HG02610 (cell line): ENCODE measurements at regions not wholly inside any gene's neighbourhood (a gene's known extent, or its start where the extent isn't known, plus 50 kb on each side); places are given as distances from the start of the nearest gene placed in this dataset.
"Not testable (repeated sequence)": the region's sequence is repeated elsewhere in the genome, so short reads cannot be mapped to it uniquely, and the experiment has no call there.

Source experiments
- ATAC-seq: cut with Tn5 transposase; IDR thresholded peaks from one replicate; pipeline ENCODE4 v1.9.1; 2021; ENCODE audit warnings: mild to moderate bottlenecking, moderate library complexity; ENCODE audit not compliant: unreplicated experiment

DNA sequence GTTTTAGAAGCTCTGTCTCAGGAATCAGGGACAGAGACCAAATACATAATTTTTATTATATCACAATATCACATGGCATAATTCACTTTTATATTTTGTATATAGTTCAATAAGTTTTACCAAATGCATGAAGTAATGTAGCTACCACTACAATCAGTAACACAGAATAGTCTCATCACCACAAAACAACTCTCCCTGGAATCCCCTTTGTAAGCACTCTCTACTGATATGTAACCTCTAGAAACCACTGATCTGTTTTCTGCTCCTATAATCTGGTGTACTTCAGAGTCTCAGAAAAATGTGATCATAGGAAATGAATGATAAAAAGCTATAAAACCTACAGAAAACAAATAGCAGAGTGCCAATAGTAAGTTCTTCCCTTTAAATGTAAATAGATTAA is 1465.9 kb downstream of the SPATA31A7 start:
- ATAC-seq: not testable (repeated sequence)

DNA sequence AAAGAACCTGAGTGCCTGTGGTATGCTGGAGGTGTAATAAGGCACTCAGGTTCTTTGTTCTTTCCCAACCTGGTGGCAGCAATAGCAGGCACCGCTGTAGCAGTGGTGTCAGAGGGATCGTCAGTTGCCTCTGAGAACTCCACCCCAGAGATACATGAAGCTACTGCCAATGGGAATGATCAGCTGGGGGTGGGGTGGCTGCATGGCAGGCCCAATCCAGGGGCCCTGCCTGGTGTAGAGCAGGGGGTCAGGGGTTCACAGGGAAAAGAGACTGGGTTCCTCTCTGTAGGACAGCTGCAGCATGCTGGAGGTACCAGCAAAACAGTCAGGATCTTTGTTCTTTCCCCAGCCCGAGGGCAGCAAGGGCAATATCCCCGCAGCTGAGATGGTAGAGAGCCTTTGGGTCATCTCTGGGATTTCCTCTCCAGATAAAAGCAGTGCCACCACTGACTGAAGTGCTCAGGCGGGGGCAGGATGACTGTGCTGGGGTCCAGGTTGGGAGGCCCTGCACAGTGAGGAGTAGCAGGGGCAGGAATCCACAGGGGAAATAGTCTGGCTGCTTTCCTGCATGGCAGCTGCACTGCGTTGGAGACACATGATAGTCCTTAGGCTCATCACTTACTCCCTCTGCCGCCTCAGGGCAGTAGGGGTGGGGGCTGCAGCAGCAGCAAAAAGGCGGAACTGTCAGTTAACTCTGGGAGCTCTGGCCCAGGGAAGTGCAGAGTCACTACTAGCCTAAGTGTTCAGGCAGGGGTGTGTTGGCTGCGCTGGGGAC is 1473.1 kb downstream of the SPATA31A7 start:
- not testable (repeated sequence) for ATAC-seq

DNA sequence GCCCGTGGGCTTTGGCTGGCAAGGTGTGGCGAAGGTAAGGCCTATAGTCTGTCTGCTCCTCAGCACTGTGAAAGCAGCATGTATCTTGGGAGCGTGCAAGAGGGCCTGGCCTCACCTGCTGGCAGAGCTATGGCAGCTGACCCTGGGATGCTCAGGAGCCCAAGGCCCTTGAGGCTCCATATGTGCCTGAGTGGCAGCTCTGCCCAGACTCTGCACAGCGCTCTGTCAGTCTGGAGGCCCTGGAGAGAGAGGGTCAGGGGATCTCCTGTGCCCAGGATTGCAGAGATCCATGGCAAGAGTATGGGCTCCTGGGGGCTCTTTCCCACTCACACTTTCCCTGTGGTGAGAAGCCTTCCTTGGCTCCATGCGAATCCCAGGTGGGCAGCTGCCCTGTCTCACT is 1473.7 kb downstream of the SPATA31A7 start:
- ATAC-seq: not testable (repeated sequence)

DNA sequence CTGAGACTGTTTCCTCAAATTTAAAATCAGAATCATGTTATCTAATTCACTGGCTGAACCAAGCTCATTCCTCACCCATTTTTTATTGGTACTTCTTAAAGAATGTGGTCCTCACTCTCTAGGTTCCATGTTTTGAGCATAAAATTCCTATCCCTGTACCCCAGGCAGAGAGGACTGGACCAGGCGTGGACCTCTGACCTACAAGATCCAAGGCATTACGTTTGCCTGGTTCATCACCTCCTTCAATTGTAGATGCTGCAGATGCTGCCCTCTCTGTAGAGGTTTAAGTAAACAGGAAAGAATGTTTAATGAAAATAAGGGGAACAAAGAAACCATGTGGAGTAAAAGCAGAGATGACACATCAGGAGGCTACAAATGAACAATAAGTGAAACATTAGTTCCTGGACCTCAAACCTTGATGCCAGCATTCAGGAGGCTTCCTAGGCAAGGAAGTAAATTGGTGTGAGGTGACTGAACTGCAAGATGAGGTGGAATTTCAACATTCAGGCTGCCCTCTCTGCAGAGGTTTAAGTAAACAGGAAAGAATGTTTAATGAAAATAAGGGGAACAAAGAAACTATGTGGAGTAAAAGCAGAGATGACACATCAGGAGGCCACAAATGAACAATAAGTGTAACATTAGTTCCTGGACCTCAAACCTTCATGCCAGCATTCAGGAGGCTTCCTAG is 1477.4 kb downstream of the SPATA31A7 start:
- not testable (repeated sequence) for ATAC-seq

DNA sequence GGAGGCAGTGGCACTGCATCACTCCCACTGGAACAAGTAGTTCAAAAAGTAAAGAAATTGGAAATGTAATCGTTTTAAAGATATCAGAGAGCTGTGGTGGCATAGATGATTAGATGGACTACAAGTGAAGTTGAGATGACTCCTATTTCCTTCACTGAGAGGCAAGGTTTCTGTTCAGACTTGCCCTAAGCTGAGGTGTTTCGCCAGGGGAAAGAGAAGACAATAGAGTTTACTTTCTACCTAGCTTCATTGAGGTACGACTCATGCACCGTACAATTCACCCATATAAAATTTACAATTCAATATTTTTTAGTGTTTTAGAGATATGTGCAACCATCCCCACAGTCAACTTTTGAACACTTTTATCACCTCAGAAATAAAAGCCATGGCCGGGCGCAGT is 1487.2 kb downstream of the SPATA31A7 start:
- ATAC-seq: not testable (repeated sequence)

DNA sequence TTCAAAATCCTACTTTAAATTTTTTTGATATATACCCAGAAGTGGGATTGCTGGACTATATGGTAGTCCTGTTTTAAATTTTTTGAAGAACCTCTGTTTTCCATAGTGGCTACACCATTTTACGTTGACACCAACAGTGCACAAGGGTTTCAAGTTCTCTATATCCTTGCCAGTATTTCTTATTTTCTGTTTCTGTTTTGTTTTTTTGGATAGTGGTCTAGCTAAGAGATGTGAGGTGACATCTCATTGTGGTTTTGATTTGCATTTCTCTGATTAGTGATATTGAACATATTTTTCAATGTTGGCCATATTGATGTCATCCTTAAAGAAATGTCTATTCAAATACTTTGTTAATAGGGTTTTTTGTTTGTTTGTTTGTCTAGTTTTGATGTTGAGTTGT is 1488.5 kb downstream of the SPATA31A7 start:
- peak; percentile 86 for ATAC-seq

DNA sequence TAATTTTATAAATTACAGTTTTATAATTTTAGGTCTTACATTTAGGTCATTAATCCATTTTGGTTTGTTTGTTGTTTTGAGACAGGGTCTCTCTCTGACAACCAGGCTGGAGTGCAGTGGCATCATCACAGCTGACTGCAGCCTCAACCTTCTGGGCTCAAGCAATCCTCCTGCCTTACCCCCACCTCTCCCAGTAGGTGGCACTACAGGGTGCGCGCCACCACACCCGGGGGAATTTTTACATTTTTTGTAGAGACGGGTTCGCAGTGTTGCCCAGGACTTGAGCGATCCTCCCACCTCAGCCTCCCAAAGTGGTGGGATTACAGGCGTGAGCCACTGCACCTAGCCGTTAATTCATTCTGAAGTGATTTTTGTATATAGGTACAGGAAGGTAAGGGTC is 1489.2 kb downstream of the SPATA31A7 start:
- ATAC-seq: not testable (repeated sequence)

DNA sequence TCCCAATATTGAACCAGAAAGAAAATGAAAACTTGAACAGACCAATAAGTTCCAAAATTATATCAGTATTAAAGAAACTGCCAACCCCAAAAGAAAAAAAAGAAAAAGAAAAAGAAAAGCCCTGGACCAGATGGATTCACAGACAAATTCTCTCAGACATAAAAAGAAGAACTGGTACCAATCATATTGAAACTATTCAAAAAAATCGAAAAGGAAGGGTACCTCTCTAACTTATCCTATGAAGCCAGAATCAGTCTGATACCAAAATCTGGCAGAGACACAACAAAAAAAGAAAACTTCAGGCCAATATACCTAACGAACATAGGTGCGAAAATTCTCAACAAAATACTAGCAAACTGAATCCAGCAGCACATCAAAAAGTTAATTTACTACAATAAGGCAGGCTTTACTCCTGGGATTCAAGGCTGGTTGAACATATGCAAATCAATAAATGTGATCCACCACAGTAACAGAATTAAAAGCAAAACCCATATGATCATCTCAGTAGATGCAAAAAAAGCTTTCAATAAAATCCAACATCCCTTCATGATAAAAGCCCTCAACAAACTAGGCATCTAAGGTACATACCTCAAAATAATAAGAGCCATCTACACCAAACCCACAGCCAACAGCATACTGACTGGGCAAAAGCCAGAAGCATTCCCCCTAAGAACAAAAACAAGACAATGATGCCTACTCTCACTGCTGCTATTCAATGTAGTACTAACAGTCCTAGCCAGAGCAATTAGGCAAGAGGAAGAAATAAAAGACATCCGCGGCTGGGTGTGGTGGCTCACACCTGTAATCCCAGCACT is 1495.2 kb downstream of the SPATA31A7 start:
- peak; percentile 80 for ATAC-seq

DNA sequence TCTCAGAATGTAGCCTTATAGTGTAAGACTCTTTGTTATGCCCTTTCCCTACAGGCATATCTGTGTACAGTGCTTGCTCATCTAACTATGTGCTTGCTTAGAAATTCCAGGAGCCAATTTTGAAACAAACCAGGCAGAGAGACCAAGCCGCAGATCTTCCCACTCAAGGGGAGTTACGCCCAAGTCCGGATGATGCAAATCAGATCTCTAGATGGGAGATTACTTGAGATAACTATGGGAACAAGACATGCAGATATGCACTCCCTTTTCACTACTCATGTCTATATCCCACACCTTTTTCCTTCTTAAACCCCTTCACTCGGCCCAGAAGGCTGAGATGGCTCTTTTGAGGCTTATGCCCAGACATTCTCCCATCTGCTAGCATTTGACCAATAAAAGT is 1496.5 kb downstream of the SPATA31A7 start:
- ATAC-seq: not testable (repeated sequence)

DNA sequence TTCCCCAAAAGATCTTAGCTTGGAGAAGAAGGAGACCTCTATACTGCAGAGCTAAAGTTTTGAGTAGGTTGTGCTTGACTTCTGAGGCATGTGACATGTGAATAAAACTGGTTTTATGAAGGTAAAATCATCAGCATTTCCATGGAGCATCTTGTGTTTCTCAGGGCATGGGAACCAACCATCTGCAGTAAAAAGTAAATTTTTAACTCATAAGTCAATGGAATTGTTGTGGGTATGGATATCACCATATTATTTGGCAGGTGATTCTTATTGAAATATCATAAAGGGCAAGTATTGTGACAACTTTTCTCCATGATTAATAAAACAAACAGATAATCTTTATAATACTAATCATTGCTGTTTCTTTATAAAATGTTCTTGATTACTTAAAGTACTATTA is 1503.2 kb downstream of the SPATA31A7 start:
- ATAC-seq: not testable (repeated sequence)

DNA sequence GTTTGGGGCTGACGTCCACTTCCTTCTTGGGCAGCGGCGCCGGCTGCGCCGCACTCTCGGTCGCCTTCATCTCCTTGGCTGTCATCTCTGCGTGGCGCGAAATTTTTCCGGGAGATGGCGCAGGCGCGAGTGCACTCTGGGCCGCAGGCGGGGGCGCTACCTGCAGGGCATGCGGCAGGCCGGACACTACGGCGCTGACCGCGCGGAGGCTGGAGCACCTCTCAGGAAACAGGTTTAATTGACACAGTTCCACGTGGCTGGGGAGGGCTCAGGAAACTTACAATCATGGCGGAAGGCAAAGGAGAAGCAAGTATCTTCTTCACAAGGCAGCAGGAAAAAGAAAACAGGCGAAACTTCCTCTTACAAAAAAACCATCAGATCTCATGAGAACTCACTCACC is 1521.5 kb downstream of the SPATA31A7 start:
- not testable (repeated sequence) for ATAC-seq

DNA sequence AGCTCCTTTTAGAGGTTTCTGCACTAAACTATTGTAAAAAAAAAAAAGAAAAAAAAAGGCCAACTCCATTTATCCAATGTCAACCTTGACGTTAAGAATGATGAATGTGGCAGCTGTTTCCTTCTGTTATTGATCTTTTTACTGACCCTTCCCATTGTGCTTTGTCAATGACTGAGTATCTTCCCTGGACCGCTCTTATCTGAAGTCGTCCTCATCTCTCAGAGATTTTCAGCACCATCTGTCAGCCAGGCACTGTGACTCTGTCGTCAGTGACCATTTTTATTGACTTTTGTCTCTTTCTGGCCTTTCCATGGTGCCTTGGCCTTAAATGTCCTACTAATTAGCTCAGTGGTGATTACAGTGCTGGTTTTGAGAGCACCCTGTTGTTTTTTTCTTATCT is 1535.7 kb downstream of the SPATA31A7 start:
- ATAC-seq: not testable (repeated sequence)

DNA sequence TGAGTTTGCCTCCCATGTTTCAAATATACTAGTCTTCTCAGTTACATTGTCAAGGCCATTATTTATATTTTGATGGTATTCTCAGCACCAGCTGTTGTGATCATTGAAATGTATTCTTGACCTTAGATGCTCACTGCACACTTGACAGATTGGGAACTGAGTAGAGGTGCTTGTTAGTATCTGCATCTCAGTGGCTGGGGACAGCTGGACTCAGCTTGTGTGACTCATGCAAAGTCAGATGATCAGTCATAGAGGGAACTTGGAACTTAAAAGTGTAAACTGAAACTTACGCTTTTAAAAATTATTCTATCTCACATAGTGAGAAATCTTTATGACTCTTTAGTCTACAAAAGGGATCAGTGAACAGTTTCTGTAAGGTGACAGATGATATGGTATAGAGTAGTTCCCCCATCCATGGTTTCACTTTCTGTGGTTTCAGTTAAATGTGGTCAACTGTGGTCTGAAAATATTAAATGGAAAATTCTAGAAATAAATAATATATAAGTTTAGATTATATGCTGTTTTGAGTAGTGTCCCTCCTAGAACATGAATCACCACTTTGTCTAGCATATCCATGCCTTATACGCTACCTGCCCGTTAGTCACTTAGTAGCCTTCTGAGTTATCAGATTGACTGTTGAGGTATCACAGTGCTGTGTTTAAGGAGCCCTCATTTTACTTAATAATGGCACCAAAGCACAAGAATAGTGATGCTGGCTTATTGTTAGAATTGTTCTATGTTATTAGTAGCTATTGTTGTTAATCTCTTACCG is 1540.6 kb downstream of the SPATA31A7 start:
- peak; percentile 95 for ATAC-seq

DNA sequence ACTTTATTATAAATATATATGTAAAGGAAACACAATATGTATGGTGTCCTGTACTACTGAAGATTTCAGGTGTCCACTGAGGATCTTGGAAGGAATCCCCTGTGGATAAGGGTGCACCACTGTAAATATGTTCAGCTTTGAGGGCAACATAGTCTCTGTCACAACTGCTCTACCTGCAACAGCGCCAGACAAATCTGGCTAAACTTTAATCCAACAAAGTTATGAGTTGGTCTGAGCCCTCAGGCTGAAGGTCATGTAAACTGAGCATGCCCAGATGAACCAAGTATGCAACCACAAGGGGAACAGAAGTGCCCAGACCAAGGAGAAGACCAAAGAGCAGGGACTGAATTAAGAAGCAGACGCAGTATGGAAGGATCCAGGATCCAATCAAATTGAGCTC is 1541.2 kb downstream of the SPATA31A7 start:
- ATAC-seq: not testable (repeated sequence)

DNA sequence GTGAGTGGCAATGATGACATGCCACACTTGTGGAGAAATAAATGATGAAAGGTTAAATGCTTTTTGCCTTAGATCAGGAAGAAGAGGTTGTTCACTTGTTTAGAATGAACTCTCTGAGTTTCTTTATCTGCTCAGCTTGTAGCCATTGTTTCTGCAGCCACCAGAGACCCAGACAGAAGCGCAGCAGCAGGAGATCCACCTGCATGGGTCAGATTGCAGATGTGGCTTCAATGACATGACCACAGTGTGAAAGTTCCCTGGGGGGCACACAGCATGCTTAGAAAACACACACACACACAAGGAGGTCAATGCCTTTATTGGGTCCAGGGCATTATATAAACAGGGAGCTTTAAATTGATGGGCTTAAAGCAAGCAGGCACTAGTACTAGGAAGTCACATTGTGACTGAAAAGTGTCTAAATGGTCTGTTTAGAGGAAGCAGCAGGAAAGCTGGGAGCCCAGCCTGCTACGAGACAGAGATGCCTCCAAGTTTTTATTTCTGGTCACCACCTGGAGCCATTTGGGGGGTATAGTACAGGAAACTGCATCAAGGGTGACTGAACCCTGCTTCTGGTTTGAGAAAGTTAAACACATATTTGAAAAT is 1547.3 kb downstream of the SPATA31A7 start:
- not testable (repeated sequence) for ATAC-seq

DNA sequence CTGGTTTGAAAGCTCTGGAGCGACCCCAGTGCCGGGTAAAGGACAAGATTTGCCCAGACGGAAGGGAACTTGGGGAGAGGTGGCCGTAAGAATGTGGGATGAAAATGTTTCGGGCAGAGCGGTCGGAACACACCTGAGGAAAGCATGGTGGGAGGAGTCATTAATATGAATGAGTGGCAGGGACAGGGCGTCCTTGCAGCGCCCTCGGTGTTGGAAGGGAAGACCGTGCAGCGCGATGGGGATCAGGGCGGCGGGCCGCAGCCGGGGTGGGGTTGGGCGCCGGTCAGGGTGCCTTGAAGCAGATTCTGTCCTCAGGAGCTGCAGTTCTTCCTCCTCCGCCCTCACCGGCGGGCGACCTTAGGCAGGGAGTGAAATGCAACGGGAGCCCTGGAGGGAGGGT is 1548.1 kb downstream of the SPATA31A7 start:
- ATAC-seq: not testable (repeated sequence)

DNA sequence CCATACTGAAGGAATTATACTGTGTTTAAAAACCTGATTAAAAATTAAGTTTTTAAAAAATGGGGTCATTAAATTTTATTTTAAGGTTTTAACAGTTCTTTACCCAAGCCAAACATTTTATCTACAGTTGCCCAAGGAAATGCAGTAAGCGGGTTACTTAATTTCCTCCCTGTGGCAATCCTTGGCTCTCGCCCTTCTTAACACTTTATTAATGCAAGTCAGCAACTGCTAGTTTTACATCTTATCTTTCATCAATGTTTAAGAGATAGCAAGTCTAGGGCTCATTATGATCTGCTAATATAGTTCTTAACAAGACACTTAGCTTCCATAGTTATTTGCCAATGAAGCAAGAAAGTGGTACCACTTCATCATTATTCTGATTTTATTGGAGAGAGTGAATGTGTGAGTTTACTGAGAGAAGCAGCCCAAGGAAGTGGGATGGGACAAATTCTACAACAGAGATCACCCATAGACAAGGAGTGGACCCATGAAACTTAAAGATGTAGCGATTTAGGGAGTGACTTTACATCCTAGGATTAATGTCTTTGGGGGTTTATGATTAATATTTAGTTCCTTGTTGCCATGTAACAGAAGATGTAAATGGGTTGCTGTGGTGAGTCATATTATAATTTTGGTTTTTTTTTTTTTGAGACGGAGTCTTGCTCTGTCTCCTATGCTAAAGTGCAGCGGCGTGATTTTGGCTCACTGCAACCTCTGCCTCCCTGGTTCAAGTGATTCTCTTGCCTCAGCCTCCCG is 1556.1 kb downstream of the SPATA31A7 start:
- not testable (repeated sequence) for ATAC-seq
